ENCODE measurements at regions not wholly inside any gene's neighbourhood (a gene's known extent, or its start where the extent isn't known, plus 50 kb on each side); places are given as distances from the start of the nearest gene placed in this dataset.

- POLR2A ChIA-PET, result no interaction called here
- H3K27ac ChIP-seq (ENCODE audit: low read depth, low read length), result no peak overlapping the region
- peak; percentile 91 for ATAC-seq
- no peak overlapping the region for H2AFZ ChIP-seq (ENCODE audit: low read depth, low read length, poor library complexity, severe bottlenecking)
- H3K9ac ChIP-seq (ENCODE audit: low read length), result no peak overlapping the region
- peak; percentile 68 for TF ChIP-seq RAD21 (IDR thresholded peaks at IDR 0.05; ENCODE audit: low read depth)
- TF ChIP-seq CBX3 (IDR thresholded peaks at IDR 0.05; ENCODE audit: low read depth), result no peak
- no peak for TF ChIP-seq SIN3A (IDR thresholded peaks at IDR 0.05; ENCODE audit: low read depth)
- TF ChIP-seq REST (IDR thresholded peaks at IDR 0.05; ENCODE audit: low read depth), result no peak
- TF ChIP-seq CTCF (IDR thresholded peaks at IDR 0.05 in 2 of 3, conservative IDR thresholded peaks at IDR 0.05 in 1 of 3; ENCODE audit: borderline replicate concordance in 1 of 3, insufficient read depth in 1 of 3, low read depth in 2 of 3, low read length in 2 of 3), result peak; percentile 45 to 91 (median 88); a peak in 5 of 6 replicates
- no peak for TF ChIP-seq TCF7L2 (IDR thresholded peaks at IDR 0.05; ENCODE audit: borderline replicate concordance, extremely low read depth, insufficient read depth, insufficient read length)
- CTCF ChIA-PET, result interaction anchor here (0.6 to 2.7 kb wide), 17 partner anchors 8 to 993 kb away, joined by 3 to 33 read pairs (median 4); no protein-coding TSS in a partner anchor
- no peaks in the 10 kb centered on the region for H3K79me2 ChIP-seq (ENCODE audit: insufficient read depth, low read length)
- BruUV-seq (replicated peaks), result no TSS peak
- H3K27me3 ChIP-seq (ENCODE audit: insufficient read depth, low read length), result peaks cover 51% of the 10 kb centered on the region
- no peaks in the 10 kb centered on the region for H3K4me1 ChIP-seq (ENCODE audit: control insufficient read depth in 1 of 2, insufficient read depth in 2 of 2, low read length in 2 of 2)
- H4K20me1 ChIP-seq (ENCODE audit: insufficient read depth), result no peaks in the 10 kb centered on the region
- no peaks in the 10 kb centered on the region for H3K9me2 ChIP-seq (ENCODE audit: insufficient read depth)
- RAD21 ChIA-PET (ENCODE audit: low non-redundant PET in 1 of 2, low total read pairs in 2 of 2, uncharacterized antibody in 2 of 2, unreplicated experiment in 2 of 2), result interaction anchor here (0.7 to 1.0 kb wide), 2 partner anchors 242 to 243 kb away, joined by 5 to 7 read pairs; no protein-coding TSS in a partner anchor
- peak; percentile 45 for DNase-seq (ENCODE audit: low read depth, low spot score)
- H3K9me3 ChIP-seq (ENCODE audit: control insufficient read depth in 1 of 2, insufficient read depth in 1 of 2, low read depth in 1 of 2, low read length in 2 of 2), result no peaks in the 10 kb centered on the region
- no peak overlapping the region for H3K4me3 ChIP-seq (replicated peaks in 1 of 2; ENCODE audit: low read depth in 1 of 2, low read length in 2 of 2)
- H3K4me2 ChIP-seq (ENCODE audit: low read length), result no peak overlapping the region
- intact Hi-C loops (cut with micrococcal nuclease), result loop anchor here (1.0 to 5.0 kb wide), 3 partner anchors 243 to 991 kb away; no protein-coding TSS in a partner anchor
- H3K36me3 ChIP-seq (ENCODE audit: control insufficient read depth in 1 of 2, insufficient read depth in 2 of 2, low read length in 2 of 2), result no peaks in the 10 kb centered on the region
These were observed 56.1 kb upstream of the SLC35G4 start for GRCh38 chr18:11553098-11553940.

Data from HCT116 (cell line).